Keratinocyte (primary cell): ENCODE measurements at regions not wholly inside any gene's neighbourhood (a gene's known extent, or its start where the extent isn't known, plus 50 kb on each side); places are given as distances from the start of the nearest gene placed in this dataset.

Source experiments
- EZH2 ChIP-seq: IDR thresholded peaks from one replicate; pipeline ENCODE4 v1.6.1; 2012; ENCODE audit warnings: inconsistent platforms, mild to moderate bottlenecking, low read length, moderate library complexity
- TF ChIP-seq, protein P1 (sequence below), 3 experiments: IDR thresholded peaks in 1 of 3; conservative IDR thresholded peaks in 1 of 3; optimal IDR thresholded peaks in 1 of 3; 2 replicates in 2 of 3; 3 replicates in 1 of 3; pipeline versions ENCODE3 to v1.5.1; 2011; ENCODE audit warnings: low read length in 3 of 3, mild to moderate bottlenecking in 3 of 3, moderate library complexity in 2 of 3, control low read depth in 1 of 3, inconsistent platforms in 1 of 3; ENCODE audit not compliant: insufficient read depth in 2 of 3; ENCODE audit errors: extremely low read depth in 1 of 3

- TF ChIP-seq, protein P1, sequence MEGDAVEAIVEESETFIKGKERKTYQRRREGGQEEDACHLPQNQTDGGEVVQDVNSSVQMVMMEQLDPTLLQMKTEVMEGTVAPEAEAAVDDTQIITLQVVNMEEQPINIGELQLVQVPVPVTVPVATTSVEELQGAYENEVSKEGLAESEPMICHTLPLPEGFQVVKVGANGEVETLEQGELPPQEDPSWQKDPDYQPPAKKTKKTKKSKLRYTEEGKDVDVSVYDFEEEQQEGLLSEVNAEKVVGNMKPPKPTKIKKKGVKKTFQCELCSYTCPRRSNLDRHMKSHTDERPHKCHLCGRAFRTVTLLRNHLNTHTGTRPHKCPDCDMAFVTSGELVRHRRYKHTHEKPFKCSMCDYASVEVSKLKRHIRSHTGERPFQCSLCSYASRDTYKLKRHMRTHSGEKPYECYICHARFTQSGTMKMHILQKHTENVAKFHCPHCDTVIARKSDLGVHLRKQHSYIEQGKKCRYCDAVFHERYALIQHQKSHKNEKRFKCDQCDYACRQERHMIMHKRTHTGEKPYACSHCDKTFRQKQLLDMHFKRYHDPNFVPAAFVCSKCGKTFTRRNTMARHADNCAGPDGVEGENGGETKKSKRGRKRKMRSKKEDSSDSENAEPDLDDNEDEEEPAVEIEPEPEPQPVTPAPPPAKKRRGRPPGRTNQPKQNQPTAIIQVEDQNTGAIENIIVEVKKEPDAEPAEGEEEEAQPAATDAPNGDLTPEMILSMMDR (optimal IDR thresholded peaks at IDR 0.05 in 1 of 3, IDR thresholded peaks at IDR 0.05 in 1 of 3, conservative IDR thresholded peaks at IDR 0.05 in 1 of 3; ENCODE audit: extremely low read depth in 1 of 3, insufficient read depth in 2 of 3, low read length in 3 of 3) = no peak
- TF ChIP-seq EZH2 = no peak
Observed at GRCh38 chr22:22358686-22359085, 114.1 kb downstream of the VPREB1 start.
